Fibroblast of lung (primary cell): ENCODE measurements at regions not wholly inside any gene's neighbourhood (a gene's known extent, or its start where the extent isn't known, plus 50 kb on each side); places are given as distances from the start of the nearest gene placed in this dataset.

ENCODE experiments used
- CTCF ChIP-seq, 2 donors: IDR thresholded peaks in 1 of 2; conservative IDR thresholded peaks in 1 of 2; 1 replicate in 1 of 2; 2 replicates in 1 of 2; pipeline ENCODE4 v1.5.1; 2011 to 2012; ENCODE audit warnings: low read length in 2 of 2, control low read depth in 1 of 2, inconsistent platforms in 1 of 2, low read depth in 1 of 2, mild to moderate bottlenecking in 1 of 2
- EZH2 ChIP-seq: IDR thresholded peaks from 2 replicates; pipeline ENCODE4 v1.5.1; 2012; ENCODE audit warnings: low read length, control low read depth, mild to moderate bottlenecking; ENCODE audit errors: missing control alignments

DNA sequence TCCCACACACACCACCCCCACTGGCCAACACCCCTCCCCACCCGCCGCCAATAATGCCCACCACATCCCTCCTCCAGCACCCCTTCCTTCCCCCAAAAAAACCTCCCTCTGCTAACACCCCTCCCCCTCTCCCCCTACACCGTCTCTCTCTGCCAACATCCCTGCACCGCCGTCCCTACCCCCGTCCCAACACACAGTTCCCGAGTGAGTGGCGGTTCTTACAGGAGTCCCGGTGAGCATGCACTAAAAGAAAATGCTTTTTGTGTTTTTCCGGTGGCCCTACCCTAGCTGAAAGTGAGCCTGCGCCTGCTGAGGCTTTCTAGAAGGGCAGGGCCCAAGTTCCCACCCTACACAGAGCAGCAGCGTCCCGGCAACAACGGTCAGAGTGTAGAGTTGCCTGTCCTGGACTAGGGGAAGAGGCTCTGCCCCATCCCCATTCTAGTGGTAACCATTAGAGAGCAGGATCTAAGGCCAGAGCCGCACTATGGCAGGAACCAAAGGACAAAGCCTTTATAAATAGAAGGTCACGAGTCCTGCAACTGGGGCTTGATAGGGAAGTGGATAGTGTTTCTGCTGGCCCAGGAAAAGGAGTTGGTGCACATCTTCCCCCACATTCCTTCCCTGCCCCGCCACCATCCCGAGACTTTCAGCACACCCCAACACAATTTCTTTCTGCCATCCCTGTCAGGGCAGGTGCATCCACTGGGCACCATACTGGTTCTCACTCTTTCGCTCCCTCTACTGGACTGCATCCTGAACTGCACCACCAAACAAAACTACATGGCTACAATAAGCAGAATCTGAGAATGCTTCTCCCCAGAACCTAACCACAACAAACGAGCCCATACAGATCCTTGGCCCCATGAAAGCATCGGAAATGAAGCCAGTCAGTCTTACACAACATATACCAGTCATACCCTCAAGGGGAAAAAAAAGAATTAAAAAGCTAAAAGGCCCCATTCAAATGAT, 78.1 kb upstream of the PAGE3 start:
- TF ChIP-seq CTCF (conservative IDR thresholded peaks at IDR 0.05 in 1 of 2, IDR thresholded peaks at IDR 0.05 in 1 of 2; ENCODE audit: low read depth in 1 of 2, low read length in 2 of 2), result peak in 1 of 2 donors; percentile 15
- TF ChIP-seq EZH2, result no peak
